Gastroesophageal sphincter (tissue), 4 donors: ENCODE measurements at regions not wholly inside any gene's neighbourhood (a gene's known extent, or its start where the extent isn't known, plus 50 kb on each side); places are given as distances from the start of the nearest gene placed in this dataset.
A peak's percentile ranks its signal among the peaks of the same experiment; 100 is the strongest.

Source experiments
- ATAC-seq: fragments of 150-250 bp; one replicate; pipeline ENCODE4 v1.9.1; 2016; ENCODE audit warnings: mild to moderate bottlenecking, moderate library complexity
- H3K27ac ChIP-seq, 4 donors: fragments of 200-600 bp; sonication (generic) in 3 of 4; 1 replicate in 3 of 4; 2 replicates in 1 of 4; pipeline ENCODE4 v1.5.1; 2016 to 2019
- H3K27me3 ChIP-seq: fragments of 200-600 bp; sonication (generic); one replicate; pipeline ENCODE4 v1.5.1; 2019
- H3K36me3 ChIP-seq, 2 donors: fragments of 200-600 bp; sonication (generic); one replicate each; pipeline ENCODE4 v1.5.1; 2019; ENCODE audit warnings: control low read depth in 1 of 2
- H3K4me1 ChIP-seq, 3 donors: fragments of 200-600 bp; sonication (generic); 1 replicate in 2 of 3; 2 replicates in 1 of 3; pipeline ENCODE4 v1.5.1; 2016 to 2019; ENCODE audit warnings: control low read depth in 2 of 3
- H3K4me3 ChIP-seq, 2 donors: fragments of 200-600 bp; sonication (generic); one replicate each; pipeline ENCODE4 v1.5.1; 2019; ENCODE audit warnings: mild to moderate bottlenecking in 1 of 2, moderate library complexity in 1 of 2
- H3K9me3 ChIP-seq, 3 donors: fragments of 200-600 bp; sonication (generic); one replicate each; pipeline ENCODE4 v1.5.1; 2017 to 2019; ENCODE audit warnings: control low read depth in 2 of 3
- EP300 ChIP-seq: sonication (generic); formaldehyde crosslinking; IDR thresholded peaks from one replicate; pipeline ENCODE4 v1.6.1; 2017; ENCODE audit warnings: antibody characterized with exemption, mild to moderate bottlenecking
- POLR2A ChIP-seq, 2 donors: fragments of 450-650 bp; IDR thresholded peaks; one replicate each; pipeline ENCODE4 v1.6.1; 2017; ENCODE audit warnings: antibody characterized with exemption in 2 of 2, mild to moderate bottlenecking in 2 of 2, moderate library complexity in 1 of 2
- POLR2AphosphoS5 ChIP-seq: sonication (generic); formaldehyde crosslinking; IDR thresholded peaks from one replicate; pipeline ENCODE4 v1.6.1; 2017; ENCODE audit warnings: antibody characterized with exemption
- WGBS, 2 donors: methylation state at CpG; one replicate each; pipeline ENCODE4 v1.1.5; 2018; ENCODE audit warnings: low coverage in 1 of 2; 5-methylcytosine and 5-hydroxymethylcytosine counted together
- TF ChIP-seq, protein P1 (sequence below), 4 experiments: fragments of 200-600 bp in 2 of 4; fragments of 450-650 bp in 2 of 4; sonication (generic) in 1 of 4; IDR thresholded peaks; one replicate each; pipeline ENCODE4 v1.5.1; 2017 to 2019; ENCODE audit warnings: antibody characterized with exemption in 4 of 4, mild to moderate bottlenecking in 2 of 4, moderate library complexity in 2 of 4

- peak overlapping the region in 2 of 4 donors; percentile 19 to 48 for H3K27ac ChIP-seq
- peaks cover 0 to 10% (median 0%) of the 10 kb centered on the region in 3 donors for H3K4me1 ChIP-seq
- TF ChIP-seq EP300 (no peak), POLR2A (IDR thresholded peaks at IDR 0.05) (no peak), POLR2AphosphoS5 (no peak)
- TF ChIP-seq, protein P1, sequence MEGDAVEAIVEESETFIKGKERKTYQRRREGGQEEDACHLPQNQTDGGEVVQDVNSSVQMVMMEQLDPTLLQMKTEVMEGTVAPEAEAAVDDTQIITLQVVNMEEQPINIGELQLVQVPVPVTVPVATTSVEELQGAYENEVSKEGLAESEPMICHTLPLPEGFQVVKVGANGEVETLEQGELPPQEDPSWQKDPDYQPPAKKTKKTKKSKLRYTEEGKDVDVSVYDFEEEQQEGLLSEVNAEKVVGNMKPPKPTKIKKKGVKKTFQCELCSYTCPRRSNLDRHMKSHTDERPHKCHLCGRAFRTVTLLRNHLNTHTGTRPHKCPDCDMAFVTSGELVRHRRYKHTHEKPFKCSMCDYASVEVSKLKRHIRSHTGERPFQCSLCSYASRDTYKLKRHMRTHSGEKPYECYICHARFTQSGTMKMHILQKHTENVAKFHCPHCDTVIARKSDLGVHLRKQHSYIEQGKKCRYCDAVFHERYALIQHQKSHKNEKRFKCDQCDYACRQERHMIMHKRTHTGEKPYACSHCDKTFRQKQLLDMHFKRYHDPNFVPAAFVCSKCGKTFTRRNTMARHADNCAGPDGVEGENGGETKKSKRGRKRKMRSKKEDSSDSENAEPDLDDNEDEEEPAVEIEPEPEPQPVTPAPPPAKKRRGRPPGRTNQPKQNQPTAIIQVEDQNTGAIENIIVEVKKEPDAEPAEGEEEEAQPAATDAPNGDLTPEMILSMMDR (IDR thresholded peaks at IDR 0.05) = no peak
- H3K9me3 ChIP-seq = no peaks in the 10 kb centered on the region
- no peaks in the 10 kb centered on the region for H3K27me3 ChIP-seq
- 86% methylated on average over 1 of the region's 1 CpG for WGBS, 2 donors
- no peak for ATAC-seq
- no peaks in the 10 kb centered on the region for H3K36me3 ChIP-seq
- no peak overlapping the region for H3K4me3 ChIP-seq
These were observed 90.0 kb upstream of the HMGCLL1 start for GRCh38 chr6:55669028-55669427.

DNA sequence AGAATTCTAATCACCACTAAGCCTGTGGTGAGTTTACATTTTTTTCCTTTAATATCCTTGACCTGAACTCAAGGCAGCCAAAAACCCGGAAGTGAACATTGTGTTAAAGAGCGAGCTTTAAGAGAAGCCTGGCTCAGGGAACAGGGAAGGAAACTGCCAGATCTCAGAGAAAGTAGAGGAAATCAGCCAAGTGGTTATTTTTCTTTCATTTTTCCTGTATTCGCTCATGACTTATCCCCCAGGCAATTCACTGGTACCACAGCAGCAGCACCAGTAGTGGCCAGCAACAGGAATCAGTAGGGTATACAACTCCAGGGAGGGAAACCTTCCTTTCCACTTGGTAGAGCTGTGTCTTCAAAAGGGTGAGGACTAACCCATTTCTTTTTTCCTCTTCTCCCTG is 89.6 kb upstream of the HMGCLL1 start:
- Histone ChIP-seq H3K36me3 (no peaks in the 10 kb centered on the region), H3K4me3 (no peak overlapping the region), H3K27me3 (no peaks in the 10 kb centered on the region), H3K4me1 (peaks cover 0 to 10% (median 0%) of the 10 kb centered on the region in 3 donors), H3K9me3 (no peaks in the 10 kb centered on the region), H3K27ac (peak overlapping the region in 2 of 4 donors; percentile 19 to 48)
- WGBS, 2 donors = 15 to 39% methylated on average over 3 of the region's 3 CpGs
- TF ChIP-seq POLR2A (IDR thresholded peaks at IDR 0.05) (no peak), POLR2AphosphoS5 (no peak), EP300 (no peak)
- TF ChIP-seq, protein P1 (IDR thresholded peaks at IDR 0.05) = no peak
- ATAC-seq = no peak

GRCh38 chr6:55667341-55667740 is 88.3 kb upstream of the HMGCLL1 start:
- peaks cover 0 to 10% (median 0%) of the 10 kb centered on the region in 3 donors for H3K4me1 ChIP-seq
- H3K9me3 ChIP-seq = no peaks in the 10 kb centered on the region
- H3K27ac ChIP-seq = peak overlapping the region in 1 of 4 donors; percentile 9
- no peaks in the 10 kb centered on the region for H3K27me3 ChIP-seq
- H3K4me3 ChIP-seq = no peak overlapping the region
- WGBS, 2 donors = 57 to 71% methylated on average over 2 of the region's 2 CpGs
- no peak for TF ChIP-seq POLR2AphosphoS5
- no peak for TF ChIP-seq POLR2A (IDR thresholded peaks at IDR 0.05)
- TF ChIP-seq, protein P1 (IDR thresholded peaks at IDR 0.05) = no peak
- TF ChIP-seq EP300 = no peak
- no peaks in the 10 kb centered on the region for H3K36me3 ChIP-seq
- ATAC-seq = no peak

- no peak for TF ChIP-seq EP300
- TF ChIP-seq, protein P1 (IDR thresholded peaks at IDR 0.05) = no peak
- TF ChIP-seq POLR2AphosphoS5 = no peak
- TF ChIP-seq POLR2A (IDR thresholded peaks at IDR 0.05) = no peak
- H3K4me1 ChIP-seq = peaks cover 0 to 10% (median 0%) of the 10 kb centered on the region in 3 donors
- H3K27ac ChIP-seq = peak overlapping the region in 1 of 4 donors; percentile 9
- H3K27me3 ChIP-seq = no peaks in the 10 kb centered on the region
- peaks cover 0 to 3% (median 0%) of the 10 kb centered on the region in 3 donors for H3K9me3 ChIP-seq
- ATAC-seq = no peak
- H3K4me3 ChIP-seq = no peak overlapping the region
- WGBS, 2 donors = 49 to 69% methylated on average over 2 of the region's 2 CpGs
- no peaks in the 10 kb centered on the region for H3K36me3 ChIP-seq
These were observed 87.7 kb upstream of the HMGCLL1 start for GRCh38 chr6:55666606-55667225.

DNA sequence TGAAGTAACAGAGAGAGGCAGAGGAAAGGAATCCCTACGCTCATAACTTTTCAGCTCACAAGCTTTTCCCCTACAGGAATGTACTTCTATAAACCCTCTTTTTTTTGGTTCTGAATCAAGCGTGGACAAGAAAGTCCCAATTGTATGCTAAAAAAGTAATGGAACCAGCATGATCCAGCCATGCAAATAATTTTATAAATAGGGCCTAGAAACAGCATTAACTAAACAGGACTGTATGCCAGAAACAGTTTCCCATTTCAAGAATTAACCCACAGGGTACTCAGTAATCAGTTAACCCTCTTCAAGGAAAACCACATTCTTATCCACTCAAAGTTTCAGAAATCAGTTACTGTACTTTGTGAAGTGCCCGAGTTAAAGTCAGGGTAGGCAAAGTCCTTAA is 87.0 kb upstream of the HMGCLL1 start:
- H3K4me1 ChIP-seq = peaks cover 0 to 10% (median 0%) of the 10 kb centered on the region in 3 donors
- no peak overlapping the region for H3K4me3 ChIP-seq
- TF ChIP-seq POLR2AphosphoS5 (no peak), EP300 (no peak), POLR2A (IDR thresholded peaks at IDR 0.05) (no peak)
- TF ChIP-seq, protein P1 (IDR thresholded peaks at IDR 0.05) = no peak
- no peaks in the 10 kb centered on the region for H3K27me3 ChIP-seq
- no peak overlapping the region for H3K27ac ChIP-seq
- no peak for ATAC-seq
- peaks cover 0 to 7% (median 0%) of the 10 kb centered on the region in 3 donors for H3K9me3 ChIP-seq
- 57% methylated on average over 3 of the region's 3 CpGs for WGBS, 2 donors
- H3K36me3 ChIP-seq = no peaks in the 10 kb centered on the region
